ENCODE measurements at regions not wholly inside any gene's neighbourhood (a gene's known extent, or its start where the extent isn't known, plus 50 kb on each side); places are given as distances from the start of the nearest gene placed in this dataset.

GRCh38 chr5:82684165-82684564 is 393.0 kb downstream of the TMEM167A start:
- TF ChIP-seq, protein P1, sequence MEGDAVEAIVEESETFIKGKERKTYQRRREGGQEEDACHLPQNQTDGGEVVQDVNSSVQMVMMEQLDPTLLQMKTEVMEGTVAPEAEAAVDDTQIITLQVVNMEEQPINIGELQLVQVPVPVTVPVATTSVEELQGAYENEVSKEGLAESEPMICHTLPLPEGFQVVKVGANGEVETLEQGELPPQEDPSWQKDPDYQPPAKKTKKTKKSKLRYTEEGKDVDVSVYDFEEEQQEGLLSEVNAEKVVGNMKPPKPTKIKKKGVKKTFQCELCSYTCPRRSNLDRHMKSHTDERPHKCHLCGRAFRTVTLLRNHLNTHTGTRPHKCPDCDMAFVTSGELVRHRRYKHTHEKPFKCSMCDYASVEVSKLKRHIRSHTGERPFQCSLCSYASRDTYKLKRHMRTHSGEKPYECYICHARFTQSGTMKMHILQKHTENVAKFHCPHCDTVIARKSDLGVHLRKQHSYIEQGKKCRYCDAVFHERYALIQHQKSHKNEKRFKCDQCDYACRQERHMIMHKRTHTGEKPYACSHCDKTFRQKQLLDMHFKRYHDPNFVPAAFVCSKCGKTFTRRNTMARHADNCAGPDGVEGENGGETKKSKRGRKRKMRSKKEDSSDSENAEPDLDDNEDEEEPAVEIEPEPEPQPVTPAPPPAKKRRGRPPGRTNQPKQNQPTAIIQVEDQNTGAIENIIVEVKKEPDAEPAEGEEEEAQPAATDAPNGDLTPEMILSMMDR (IDR thresholded peaks at IDR 0.05), result no peak

DNA sequence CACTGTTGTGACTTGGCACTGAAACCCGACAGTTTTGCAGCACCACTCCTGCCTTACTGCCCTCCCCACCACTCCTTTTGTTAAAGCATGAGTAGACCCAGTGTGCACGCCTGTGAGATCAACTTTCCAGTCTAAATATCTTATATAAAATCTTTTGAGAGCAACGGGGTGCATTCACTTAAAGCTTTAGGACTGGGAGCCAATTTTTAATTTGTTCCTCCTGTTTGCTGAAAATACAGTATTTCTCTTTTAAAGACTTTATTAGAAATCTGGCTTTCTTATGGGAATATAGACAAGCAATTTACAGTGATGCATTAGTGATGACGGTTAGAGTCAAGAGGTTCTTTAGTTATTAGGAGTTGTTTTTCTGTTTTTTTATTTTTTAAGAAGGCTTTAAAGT is 397.5 kb downstream of the TMEM167A start:
- TF ChIP-seq, protein P1 (IDR thresholded peaks at IDR 0.05), result no peak

DNA sequence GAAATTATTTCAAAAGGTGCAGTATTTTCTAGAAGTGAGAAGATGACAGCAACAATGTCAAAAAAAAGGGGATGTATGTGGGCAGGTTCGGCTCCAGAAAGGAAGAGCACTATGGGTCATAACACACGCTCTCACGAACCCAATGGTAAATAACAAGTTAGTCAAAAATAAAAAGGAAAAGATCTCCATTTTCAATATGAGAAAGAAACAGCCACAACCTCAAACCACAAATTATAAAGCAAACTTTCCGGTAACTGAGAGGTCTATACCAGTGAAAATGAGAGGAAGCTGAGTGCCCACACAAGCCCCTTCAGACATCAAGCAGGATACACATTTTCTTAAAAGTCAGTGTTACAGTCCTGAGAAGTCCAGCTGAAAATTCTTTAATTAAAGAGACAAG is 398.5 kb upstream of the RPS23 start:
- TF ChIP-seq, protein P1 (IDR thresholded peaks at IDR 0.05), result no peak

GRCh38 chr5:82674671-82675070 is 396.5 kb upstream of the RPS23 start:
- TF ChIP-seq, protein P1 (IDR thresholded peaks at IDR 0.05), result no peak

GRCh38 chr5:82673057-82673809 is 395.1 kb upstream of the RPS23 start:
- TF ChIP-seq, protein P1 (IDR thresholded peaks at IDR 0.05), result no peak

DNA sequence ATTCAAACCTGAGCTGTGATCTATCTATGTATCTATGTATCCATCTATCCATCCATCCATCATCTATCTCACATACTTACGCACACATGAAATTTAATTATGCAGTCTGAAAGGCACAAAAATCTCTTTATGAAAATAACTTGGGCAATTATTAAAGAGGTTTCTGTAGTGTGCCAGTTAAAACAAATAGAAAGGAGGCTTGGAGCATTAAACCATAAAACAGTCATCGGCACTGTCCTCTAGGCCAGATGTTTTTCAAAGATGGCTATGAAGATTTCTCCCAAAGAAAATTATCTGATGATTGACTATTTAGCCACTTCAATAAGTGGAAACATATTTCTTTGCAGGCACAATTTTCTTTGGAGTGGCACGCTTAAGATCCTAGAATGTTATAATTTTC is 392.5 kb upstream of the RPS23 start:
- TF ChIP-seq, protein P1 (IDR thresholded peaks at IDR 0.05), result no peak

- TF ChIP-seq, protein P1 (IDR thresholded peaks at IDR 0.05), result no peak
Measured at GRCh38 chr5:82669720-82670119, 391.6 kb upstream of the RPS23 start.

- TF ChIP-seq, protein P1 (IDR thresholded peaks at IDR 0.05), result no peak
Measured at GRCh38 chr5:82666312-82666711, 388.2 kb upstream of the RPS23 start.
